ENCODE measurements at regions not wholly inside any gene's neighbourhood (a gene's known extent, or its start where the extent isn't known, plus 50 kb on each side); places are given as distances from the start of the nearest gene placed in this dataset.
"Not testable (repeated sequence)": the region's sequence is repeated elsewhere in the genome, so short reads cannot be mapped to it uniquely, and the experiment has no call there.

DNA sequence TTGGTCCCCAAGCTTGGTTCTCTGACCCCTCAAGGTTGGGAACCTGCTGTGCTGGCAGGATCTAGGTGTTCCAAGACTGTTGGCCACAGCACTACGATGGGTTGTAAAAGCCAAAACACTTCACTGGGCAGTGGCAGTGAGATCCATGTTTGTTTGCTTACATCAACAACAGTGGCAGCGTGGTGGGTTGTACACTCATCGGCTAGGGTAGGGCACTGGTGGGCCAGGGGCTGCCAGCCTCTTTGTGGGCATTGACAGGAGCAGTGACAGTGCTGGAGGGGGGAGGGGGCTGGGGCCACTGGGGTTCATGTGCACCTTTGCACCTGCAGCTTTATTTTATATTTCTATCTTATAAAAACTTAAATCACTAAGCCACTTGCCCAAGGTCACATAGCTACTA is 126.7 kb upstream of the ZWINT start:
- H3K4me1 ChIP-seq (ENCODE audit: control insufficient read depth in 1 of 2, insufficient read depth in 2 of 2, low read length in 2 of 2): no peaks in the 10 kb centered on the region
- H3K27me3 ChIP-seq (ENCODE audit: low read depth, low read length): no peaks in the 10 kb centered on the region
- H3K9me3 ChIP-seq (ENCODE audit: control insufficient read depth in 1 of 2, low read length in 2 of 2): peaks cover 0 to 3% of the 10 kb centered on the region in 2 donors
- H3K4me3 ChIP-seq (ENCODE audit: low read depth in 1 of 2, low read length in 2 of 2): no peak overlapping the region
- H3K36me3 ChIP-seq (ENCODE audit: control insufficient read depth in 1 of 2, insufficient read depth in 2 of 2, low read length in 2 of 2): no peaks in the 10 kb centered on the region
- H3K27ac ChIP-seq (ENCODE audit: low read length): no peak overlapping the region

DNA sequence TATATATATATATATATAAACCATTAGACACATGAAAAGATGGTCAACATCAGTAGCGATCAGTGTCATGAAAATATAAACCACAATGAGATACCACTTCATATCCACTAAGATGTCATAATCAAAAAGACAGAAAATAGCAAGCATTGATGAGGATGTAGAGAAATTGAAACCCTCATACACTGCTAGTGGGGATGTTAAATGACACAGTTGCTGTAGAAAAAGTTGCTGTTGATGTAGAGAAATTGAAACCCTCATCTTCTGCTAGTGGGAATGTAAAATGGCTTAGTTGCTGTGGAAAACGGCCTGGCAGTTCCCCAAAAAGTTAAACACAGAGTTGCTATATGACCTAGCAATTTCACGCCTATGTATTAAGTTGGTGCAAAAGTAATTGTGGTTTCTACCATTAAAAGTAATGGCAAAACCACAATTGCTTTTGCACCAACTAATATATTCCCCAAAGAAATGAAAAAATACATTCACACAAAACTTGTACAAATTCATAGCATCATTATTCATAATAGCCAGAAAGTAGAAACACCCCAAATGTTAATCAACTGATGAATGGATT is 120.5 kb upstream of the ZWINT start:
- Histone ChIP-seq H3K36me3 (ENCODE audit: control insufficient read depth in 1 of 2, insufficient read depth in 2 of 2, low read length in 2 of 2) (no peaks in the 10 kb centered on the region), H3K27me3 (ENCODE audit: low read depth, low read length) (no peaks in the 10 kb centered on the region), H3K4me3 (ENCODE audit: low read depth in 1 of 2, low read length in 2 of 2) (no peak overlapping the region), H3K9me3 (ENCODE audit: control insufficient read depth in 1 of 2, low read length in 2 of 2) (no peaks in the 10 kb centered on the region), H3K4me1 (ENCODE audit: control insufficient read depth in 1 of 2, insufficient read depth in 2 of 2, low read length in 2 of 2) (no peaks in the 10 kb centered on the region), H3K27ac (ENCODE audit: low read length) (no peak overlapping the region)

DNA sequence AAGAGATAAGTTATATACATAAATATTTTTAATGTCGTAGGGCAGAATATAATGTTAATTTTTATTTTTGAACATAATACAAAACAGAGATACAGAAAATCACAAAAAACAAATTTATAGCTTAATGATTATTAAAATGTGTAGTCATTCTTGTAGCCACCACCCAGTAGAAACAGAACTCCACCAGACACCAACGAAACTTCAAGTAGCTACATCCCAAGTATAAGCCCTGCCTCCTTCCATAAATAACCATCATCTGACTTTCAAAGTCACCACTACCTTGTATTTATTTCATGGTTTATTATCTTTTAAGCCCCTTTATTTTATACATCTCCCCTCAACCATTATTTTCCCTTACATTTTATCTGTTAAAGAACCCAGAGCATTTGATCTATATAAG is 111.9 kb upstream of the ZWINT start:
- H3K4me1 ChIP-seq (ENCODE audit: control insufficient read depth in 1 of 2, insufficient read depth in 2 of 2, low read length in 2 of 2): no peaks in the 10 kb centered on the region
- no peaks in the 10 kb centered on the region for H3K27me3 ChIP-seq (ENCODE audit: low read depth, low read length)
- no peak overlapping the region for H3K27ac ChIP-seq (ENCODE audit: low read length)
- no peak overlapping the region for H3K4me3 ChIP-seq (ENCODE audit: low read depth in 1 of 2, low read length in 2 of 2)
- H3K36me3 ChIP-seq (ENCODE audit: control insufficient read depth in 1 of 2, insufficient read depth in 2 of 2, low read length in 2 of 2): no peaks in the 10 kb centered on the region
- H3K9me3 ChIP-seq (ENCODE audit: control insufficient read depth in 1 of 2, low read length in 2 of 2): no peaks in the 10 kb centered on the region

DNA sequence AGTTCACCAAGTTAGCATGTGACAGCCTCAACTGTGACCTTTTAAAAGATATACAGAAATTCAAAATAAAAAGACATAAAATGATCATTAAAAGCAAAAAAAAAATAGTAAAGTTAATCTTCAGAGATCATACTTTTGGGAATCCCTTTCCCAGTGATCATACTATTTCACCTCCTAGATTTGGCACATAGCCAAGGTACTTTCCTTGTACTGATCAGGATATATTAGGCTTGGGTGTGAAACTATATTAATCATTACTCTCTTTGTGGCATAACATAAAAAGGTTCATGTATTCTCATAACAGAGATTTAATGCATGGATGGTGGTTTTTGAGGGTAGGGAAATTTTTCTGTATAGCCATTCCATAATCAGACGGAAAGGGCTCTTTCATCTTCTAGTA is 109.6 kb upstream of the ZWINT start:
- no peak overlapping the region for H3K4me3 ChIP-seq (ENCODE audit: low read depth in 1 of 2, low read length in 2 of 2)
- no peaks in the 10 kb centered on the region for H3K27me3 ChIP-seq (ENCODE audit: low read depth, low read length)
- no peaks in the 10 kb centered on the region for H3K4me1 ChIP-seq (ENCODE audit: control insufficient read depth in 1 of 2, insufficient read depth in 2 of 2, low read length in 2 of 2)
- no peak overlapping the region for H3K27ac ChIP-seq (ENCODE audit: low read length)
- H3K9me3 ChIP-seq (ENCODE audit: control insufficient read depth in 1 of 2, low read length in 2 of 2): no peaks in the 10 kb centered on the region
- no peaks in the 10 kb centered on the region for H3K36me3 ChIP-seq (ENCODE audit: control insufficient read depth in 1 of 2, insufficient read depth in 2 of 2, low read length in 2 of 2)

DNA sequence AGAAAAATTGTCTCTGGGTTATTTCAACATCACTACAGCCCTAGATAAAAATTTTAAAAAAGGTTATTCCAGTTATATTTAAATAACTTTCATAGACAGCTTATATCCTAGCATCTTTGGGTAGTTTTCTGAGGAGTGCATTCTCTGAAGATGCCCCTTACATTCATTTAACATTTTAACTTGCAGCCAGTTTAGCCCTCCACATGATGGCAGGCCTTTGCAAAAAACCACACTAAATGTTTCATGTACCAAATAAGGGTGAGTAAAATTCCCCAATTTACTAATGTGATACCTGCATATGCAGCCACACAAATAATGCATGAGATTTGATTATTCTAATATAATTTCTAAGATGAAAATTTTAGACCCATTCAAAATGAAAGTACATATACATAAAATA is 108.4 kb upstream of the ZWINT start:
- no peaks in the 10 kb centered on the region for H3K36me3 ChIP-seq (ENCODE audit: control insufficient read depth in 1 of 2, insufficient read depth in 2 of 2, low read length in 2 of 2)
- no peaks in the 10 kb centered on the region for H3K9me3 ChIP-seq (ENCODE audit: control insufficient read depth in 1 of 2, low read length in 2 of 2)
- no peaks in the 10 kb centered on the region for H3K4me1 ChIP-seq (ENCODE audit: control insufficient read depth in 1 of 2, insufficient read depth in 2 of 2, low read length in 2 of 2)
- no peak overlapping the region for H3K27ac ChIP-seq (ENCODE audit: low read length)
- no peak overlapping the region for H3K4me3 ChIP-seq (ENCODE audit: low read depth in 1 of 2, low read length in 2 of 2)
- H3K27me3 ChIP-seq (ENCODE audit: low read depth, low read length): no peaks in the 10 kb centered on the region

DNA sequence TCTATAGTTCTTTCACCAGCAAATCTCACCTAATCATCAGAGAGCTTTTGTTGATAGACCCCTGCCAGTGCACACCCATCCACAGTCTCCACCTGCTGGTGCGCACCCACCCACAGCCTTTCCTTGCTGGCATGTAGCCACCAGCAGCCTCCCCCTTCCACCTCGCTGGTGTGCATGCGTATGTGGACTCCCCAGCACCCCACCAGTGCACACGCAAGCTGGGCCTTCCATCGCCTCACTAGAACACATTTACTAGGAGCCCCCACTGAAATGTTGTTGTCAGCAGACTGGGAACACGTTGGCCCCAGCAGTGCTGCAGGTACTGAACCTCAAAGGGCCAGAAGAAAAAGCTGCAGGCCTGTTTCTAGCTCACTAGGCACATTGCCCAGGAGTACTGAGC is 104.9 kb upstream of the ZWINT start:
- Histone ChIP-seq H3K36me3 (ENCODE audit: control insufficient read depth in 1 of 2, insufficient read depth in 2 of 2, low read length in 2 of 2) (no peaks in the 10 kb centered on the region), H3K27ac (ENCODE audit: low read length) (no peak overlapping the region), H3K4me3 (ENCODE audit: low read depth in 1 of 2, low read length in 2 of 2) (no peak overlapping the region), H3K9me3 (ENCODE audit: control insufficient read depth in 1 of 2, low read length in 2 of 2) (no peaks in the 10 kb centered on the region), H3K4me1 (ENCODE audit: control insufficient read depth in 1 of 2, insufficient read depth in 2 of 2, low read length in 2 of 2) (no peaks in the 10 kb centered on the region), H3K27me3 (ENCODE audit: low read depth, low read length) (no peaks in the 10 kb centered on the region)

DNA sequence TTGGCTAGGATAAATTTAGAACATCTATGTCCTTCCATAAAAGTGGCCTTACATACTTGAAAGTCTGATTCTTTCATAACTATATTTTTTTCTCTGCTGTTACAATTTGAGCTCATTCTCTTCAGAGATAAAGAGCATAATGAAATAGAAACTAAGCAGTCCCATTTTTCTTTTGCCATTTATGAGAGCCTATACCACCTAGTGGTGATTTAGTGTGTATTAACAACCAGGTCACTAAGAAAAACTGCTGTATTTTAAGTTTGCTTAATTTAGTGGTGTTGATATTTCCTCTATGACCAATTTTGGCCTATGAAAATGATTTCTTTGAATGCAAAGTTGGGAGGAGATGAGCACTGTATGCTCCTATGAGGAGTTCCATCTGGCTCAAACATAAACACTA is 88.7 kb upstream of the ZWINT start:
- Histone ChIP-seq H3K27ac (ENCODE audit: low read length) (no peak overlapping the region), H3K9me3 (ENCODE audit: control insufficient read depth in 1 of 2, low read length in 2 of 2) (peaks cover 0 to 6% of the 10 kb centered on the region in 2 donors), H3K4me3 (ENCODE audit: low read depth in 1 of 2, low read length in 2 of 2) (no peak overlapping the region), H3K36me3 (ENCODE audit: control insufficient read depth in 1 of 2, insufficient read depth in 2 of 2, low read length in 2 of 2) (no peaks in the 10 kb centered on the region), H3K27me3 (ENCODE audit: low read depth, low read length) (no peaks in the 10 kb centered on the region), H3K4me1 (ENCODE audit: control insufficient read depth in 1 of 2, insufficient read depth in 2 of 2, low read length in 2 of 2) (no peaks in the 10 kb centered on the region)

DNA sequence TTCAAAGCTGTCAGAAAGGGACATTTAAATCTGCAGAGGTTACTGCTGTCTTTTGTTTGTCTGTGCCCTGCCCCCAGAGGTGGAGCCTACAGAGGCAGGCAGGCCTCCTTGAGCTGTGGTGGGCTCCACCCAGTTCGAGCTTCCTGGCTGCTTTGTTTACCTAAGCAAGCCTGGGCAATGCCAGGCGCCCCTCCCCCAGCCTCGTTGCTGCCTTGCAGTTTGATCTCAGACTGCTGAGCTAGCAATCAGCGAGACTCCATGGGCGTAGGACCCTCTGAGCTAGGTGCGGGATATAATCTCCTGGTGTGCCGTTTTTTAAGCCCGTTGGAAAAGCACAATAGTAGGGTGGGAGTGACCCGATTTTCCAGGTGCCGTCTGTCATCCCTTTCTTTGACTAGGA is 86.6 kb upstream of the ZWINT start:
- not testable (repeated sequence) for H3K27ac ChIP-seq (ENCODE audit: low read length); H3K9me3 ChIP-seq (ENCODE audit: control insufficient read depth in 1 of 2, low read length in 2 of 2); H3K4me1 ChIP-seq (ENCODE audit: control insufficient read depth in 1 of 2, insufficient read depth in 2 of 2, low read length in 2 of 2); H3K4me3 ChIP-seq (ENCODE audit: low read depth in 1 of 2, low read length in 2 of 2); H3K36me3 ChIP-seq (ENCODE audit: control insufficient read depth in 1 of 2, insufficient read depth in 2 of 2, low read length in 2 of 2); H3K27me3 ChIP-seq (ENCODE audit: low read depth, low read length)

DNA sequence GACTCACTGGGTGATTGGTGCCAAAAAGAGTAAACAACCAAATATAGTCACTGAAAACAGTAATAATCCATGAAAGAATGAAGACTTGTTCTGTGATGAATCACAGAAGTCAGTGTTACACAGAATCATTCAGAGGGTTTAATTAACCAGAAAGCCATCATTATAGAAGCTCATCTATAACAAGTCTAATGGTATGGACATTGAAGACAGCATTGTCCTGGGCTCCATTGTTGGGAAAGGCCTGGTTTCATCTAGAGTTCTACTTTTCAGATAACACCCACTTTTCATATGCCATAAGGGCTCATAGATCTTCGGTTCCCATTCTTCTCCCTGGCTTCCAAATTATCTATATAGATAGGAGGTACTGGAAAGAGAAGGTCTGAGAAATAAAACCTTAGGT is 80.3 kb upstream of the ZWINT start:
- not testable (repeated sequence) for H3K4me3 ChIP-seq (ENCODE audit: low read depth in 1 of 2, low read length in 2 of 2); H3K27me3 ChIP-seq (ENCODE audit: low read depth, low read length); H3K36me3 ChIP-seq (ENCODE audit: control insufficient read depth in 1 of 2, insufficient read depth in 2 of 2, low read length in 2 of 2); H3K4me1 ChIP-seq (ENCODE audit: control insufficient read depth in 1 of 2, insufficient read depth in 2 of 2, low read length in 2 of 2); H3K9me3 ChIP-seq (ENCODE audit: control insufficient read depth in 1 of 2, low read length in 2 of 2); H3K27ac ChIP-seq (ENCODE audit: low read length)
